ENCODE measurements at regions not wholly inside any gene's neighbourhood (a gene's known extent, or its start where the extent isn't known, plus 50 kb on each side); places are given as distances from the start of the nearest gene placed in this dataset.

DNA sequence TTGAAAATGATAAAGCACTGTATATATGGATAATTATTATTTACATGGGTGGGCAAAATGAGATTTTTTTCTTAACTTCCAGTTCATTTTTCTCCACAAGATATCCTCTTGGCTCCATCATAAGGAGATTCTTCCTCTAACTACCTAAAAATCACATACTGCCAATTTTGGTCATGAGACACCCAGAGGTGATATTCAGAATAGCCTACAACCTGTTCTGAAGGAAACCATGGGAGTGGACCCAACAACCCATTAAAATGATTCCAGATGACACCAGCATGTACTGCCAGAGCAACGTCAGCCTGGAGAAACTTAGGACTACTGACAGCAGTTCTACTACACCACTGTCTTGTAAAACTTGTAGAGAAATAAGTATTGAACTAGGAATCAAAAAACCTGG is 136.3 kb upstream of the TMPO start:
- DNase-seq (ENCODE audit: low read depth in 1 of 2, low spot score in 1 of 2) = no peak
- H3K27me3 ChIP-seq (ENCODE audit: insufficient read depth, poor library complexity, severe bottlenecking) = peaks cover 29% of the 10 kb centered on the region

DNA sequence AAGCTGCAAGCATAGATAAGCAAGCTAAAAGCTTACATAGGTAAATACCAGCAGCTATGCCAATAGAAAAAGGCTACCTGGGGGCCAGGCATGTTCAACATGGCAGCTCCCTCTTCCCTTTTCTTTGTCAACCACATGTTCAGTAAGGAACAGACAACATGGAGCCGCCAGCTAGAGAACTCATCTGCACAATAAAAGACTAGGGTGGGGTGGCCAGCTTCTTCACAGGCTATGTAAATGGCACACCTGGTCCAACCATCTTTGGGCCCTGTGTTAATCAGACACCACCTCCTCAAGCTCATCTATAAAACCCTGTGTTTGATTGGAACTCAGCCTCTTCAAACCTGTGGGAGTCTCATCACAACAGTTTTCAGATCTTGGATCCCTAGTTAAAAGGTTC is 129.7 kb upstream of the TMPO start:
- no peak for DNase-seq (ENCODE audit: low read depth in 1 of 2, low spot score in 1 of 2)
- H3K27ac ChIP-seq (replicated peaks) = no peak overlapping the region
- H3K4me3 ChIP-seq (replicated peaks; ENCODE audit: insufficient read depth, low read length) = no peak overlapping the region
- TF ChIP-seq, protein P1, sequence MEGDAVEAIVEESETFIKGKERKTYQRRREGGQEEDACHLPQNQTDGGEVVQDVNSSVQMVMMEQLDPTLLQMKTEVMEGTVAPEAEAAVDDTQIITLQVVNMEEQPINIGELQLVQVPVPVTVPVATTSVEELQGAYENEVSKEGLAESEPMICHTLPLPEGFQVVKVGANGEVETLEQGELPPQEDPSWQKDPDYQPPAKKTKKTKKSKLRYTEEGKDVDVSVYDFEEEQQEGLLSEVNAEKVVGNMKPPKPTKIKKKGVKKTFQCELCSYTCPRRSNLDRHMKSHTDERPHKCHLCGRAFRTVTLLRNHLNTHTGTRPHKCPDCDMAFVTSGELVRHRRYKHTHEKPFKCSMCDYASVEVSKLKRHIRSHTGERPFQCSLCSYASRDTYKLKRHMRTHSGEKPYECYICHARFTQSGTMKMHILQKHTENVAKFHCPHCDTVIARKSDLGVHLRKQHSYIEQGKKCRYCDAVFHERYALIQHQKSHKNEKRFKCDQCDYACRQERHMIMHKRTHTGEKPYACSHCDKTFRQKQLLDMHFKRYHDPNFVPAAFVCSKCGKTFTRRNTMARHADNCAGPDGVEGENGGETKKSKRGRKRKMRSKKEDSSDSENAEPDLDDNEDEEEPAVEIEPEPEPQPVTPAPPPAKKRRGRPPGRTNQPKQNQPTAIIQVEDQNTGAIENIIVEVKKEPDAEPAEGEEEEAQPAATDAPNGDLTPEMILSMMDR (IDR thresholded peaks at IDR 0.05; ENCODE audit: insufficient read depth, low read length) = no peak
- TF ChIP-seq, protein P2, sequence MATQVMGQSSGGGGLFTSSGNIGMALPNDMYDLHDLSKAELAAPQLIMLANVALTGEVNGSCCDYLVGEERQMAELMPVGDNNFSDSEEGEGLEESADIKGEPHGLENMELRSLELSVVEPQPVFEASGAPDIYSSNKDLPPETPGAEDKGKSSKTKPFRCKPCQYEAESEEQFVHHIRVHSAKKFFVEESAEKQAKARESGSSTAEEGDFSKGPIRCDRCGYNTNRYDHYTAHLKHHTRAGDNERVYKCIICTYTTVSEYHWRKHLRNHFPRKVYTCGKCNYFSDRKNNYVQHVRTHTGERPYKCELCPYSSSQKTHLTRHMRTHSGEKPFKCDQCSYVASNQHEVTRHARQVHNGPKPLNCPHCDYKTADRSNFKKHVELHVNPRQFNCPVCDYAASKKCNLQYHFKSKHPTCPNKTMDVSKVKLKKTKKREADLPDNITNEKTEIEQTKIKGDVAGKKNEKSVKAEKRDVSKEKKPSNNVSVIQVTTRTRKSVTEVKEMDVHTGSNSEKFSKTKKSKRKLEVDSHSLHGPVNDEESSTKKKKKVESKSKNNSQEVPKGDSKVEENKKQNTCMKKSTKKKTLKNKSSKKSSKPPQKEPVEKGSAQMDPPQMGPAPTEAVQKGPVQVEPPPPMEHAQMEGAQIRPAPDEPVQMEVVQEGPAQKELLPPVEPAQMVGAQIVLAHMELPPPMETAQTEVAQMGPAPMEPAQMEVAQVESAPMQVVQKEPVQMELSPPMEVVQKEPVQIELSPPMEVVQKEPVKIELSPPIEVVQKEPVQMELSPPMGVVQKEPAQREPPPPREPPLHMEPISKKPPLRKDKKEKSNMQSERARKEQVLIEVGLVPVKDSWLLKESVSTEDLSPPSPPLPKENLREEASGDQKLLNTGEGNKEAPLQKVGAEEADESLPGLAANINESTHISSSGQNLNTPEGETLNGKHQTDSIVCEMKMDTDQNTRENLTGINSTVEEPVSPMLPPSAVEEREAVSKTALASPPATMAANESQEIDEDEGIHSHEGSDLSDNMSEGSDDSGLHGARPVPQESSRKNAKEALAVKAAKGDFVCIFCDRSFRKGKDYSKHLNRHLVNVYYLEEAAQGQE (IDR thresholded peaks at IDR 0.05; ENCODE audit: insufficient replicate concordance, low read depth) = no peak
- TF ChIP-seq POLR2AphosphoS5 (IDR thresholded peaks at IDR 0.05; ENCODE audit: low read depth) (no peak), GABPA (IDR thresholded peaks at IDR 0.05; ENCODE audit: low read depth) (no peak), SPI1 (IDR thresholded peaks at IDR 0.05; ENCODE audit: borderline replicate concordance, low read depth) (no peak)
- H3K27me3 ChIP-seq (ENCODE audit: insufficient read depth, poor library complexity, severe bottlenecking) = peaks cover 2% of the 10 kb centered on the region

More for the DNA sequence above, 136.3 kb upstream of the TMPO start:
- Histone ChIP-seq H3K27ac (replicated peaks) (no peak overlapping the region), H3K4me3 (replicated peaks; ENCODE audit: insufficient read depth, low read length) (no peak overlapping the region)
- TF ChIP-seq, protein P2 (IDR thresholded peaks at IDR 0.05; ENCODE audit: insufficient replicate concordance, low read depth) = no peak
- TF ChIP-seq POLR2AphosphoS5 (IDR thresholded peaks at IDR 0.05; ENCODE audit: low read depth) (no peak), GABPA (IDR thresholded peaks at IDR 0.05; ENCODE audit: low read depth) (no peak)

DNA sequence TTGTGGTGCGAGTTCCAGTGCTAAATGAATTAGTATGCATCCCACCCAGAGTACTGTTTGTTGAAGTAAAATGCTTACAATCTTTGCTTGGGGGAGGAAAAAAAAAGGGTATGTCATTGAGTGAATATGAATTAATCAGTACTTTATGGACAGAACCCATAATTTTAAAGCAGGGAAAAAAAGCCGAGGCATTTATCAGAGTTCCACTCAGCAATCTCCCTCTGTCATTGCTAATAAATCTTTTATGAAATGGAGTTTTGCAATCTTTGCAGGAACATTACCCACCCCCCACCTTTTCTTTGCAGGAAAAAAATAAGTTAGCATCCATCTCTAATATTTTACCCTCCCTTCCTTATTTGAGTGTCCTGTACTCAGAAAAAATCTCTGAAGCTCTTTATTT is 127.9 kb upstream of the TMPO start:
- H3K27me3 ChIP-seq (ENCODE audit: insufficient read depth, poor library complexity, severe bottlenecking) = peaks cover 2% of the 10 kb centered on the region
- H3K27ac ChIP-seq (replicated peaks) = no peak overlapping the region
- H3K4me3 ChIP-seq (replicated peaks; ENCODE audit: insufficient read depth, low read length) = no peak overlapping the region
- DNase-seq (ENCODE audit: low read depth in 1 of 2, low spot score in 1 of 2) = no peak
- TF ChIP-seq, protein P1 (IDR thresholded peaks at IDR 0.05; ENCODE audit: insufficient read depth, low read length) = no peak
- TF ChIP-seq, protein P2 (IDR thresholded peaks at IDR 0.05; ENCODE audit: insufficient replicate concordance, low read depth) = no peak
- TF ChIP-seq SPI1 (IDR thresholded peaks at IDR 0.05; ENCODE audit: borderline replicate concordance, low read depth) (no peak), POLR2AphosphoS5 (IDR thresholded peaks at IDR 0.05; ENCODE audit: low read depth) (no peak), GABPA (IDR thresholded peaks at IDR 0.05; ENCODE audit: low read depth) (no peak)

All from HL-60 (cell line).